ENCODE measurements at regions not wholly inside any gene's neighbourhood (a gene's known extent, or its start where the extent isn't known, plus 50 kb on each side); places are given as distances from the start of the nearest gene placed in this dataset.
A peak's percentile ranks its signal among the peaks of the same experiment; 100 is the strongest.
"Not testable (repeated sequence)": the region's sequence is repeated elsewhere in the genome, so short reads cannot be mapped to it uniquely, and the experiment has no call there.

DNA sequence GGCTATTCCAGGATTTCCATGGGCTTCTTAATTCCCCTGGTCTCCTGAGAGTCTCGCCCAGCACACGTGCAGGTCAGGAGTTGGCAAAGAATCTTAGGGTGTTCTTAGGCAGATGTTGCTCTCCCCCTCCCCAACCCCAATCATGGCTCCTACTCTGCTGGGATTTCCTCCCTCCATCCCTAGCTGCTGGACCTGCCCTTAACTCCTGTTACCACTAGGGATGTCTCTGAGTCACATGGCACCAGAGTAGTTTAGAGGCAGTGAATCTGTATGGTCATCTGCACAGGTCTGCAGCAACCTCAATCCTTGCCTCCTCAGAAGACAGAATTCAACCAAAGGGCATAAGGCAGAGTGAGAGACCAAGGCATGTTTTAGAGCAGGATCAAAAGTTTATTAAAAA lies 51.8 kb upstream of the CHST3 start:
- no peak for DNase-seq (ENCODE audit: insufficient read length, low spot score)
- no peak for FAIRE-seq
- TF ChIP-seq TAF1 (IDR thresholded peaks at IDR 0.05; ENCODE audit: low read depth, low read length) = no peak
- TF ChIP-seq POLR2A (IDR thresholded peaks at IDR 0.05; ENCODE audit: low read depth, low read length) = no peak
- no peak for TF ChIP-seq PAX5 (IDR thresholded peaks at IDR 0.05; ENCODE audit: insufficient read depth, low read length, severe bottlenecking)
- TF ChIP-seq POU2F2 (IDR thresholded peaks at IDR 0.05; ENCODE audit: low read depth, low read length) = no peak
- no peak for TF ChIP-seq POLR2AphosphoS5 (IDR thresholded peaks at IDR 0.05; ENCODE audit: low read depth, low read length)
- no peak for TF ChIP-seq SPI1 (IDR thresholded peaks at IDR 0.05; ENCODE audit: low read depth, low read length)

DNA sequence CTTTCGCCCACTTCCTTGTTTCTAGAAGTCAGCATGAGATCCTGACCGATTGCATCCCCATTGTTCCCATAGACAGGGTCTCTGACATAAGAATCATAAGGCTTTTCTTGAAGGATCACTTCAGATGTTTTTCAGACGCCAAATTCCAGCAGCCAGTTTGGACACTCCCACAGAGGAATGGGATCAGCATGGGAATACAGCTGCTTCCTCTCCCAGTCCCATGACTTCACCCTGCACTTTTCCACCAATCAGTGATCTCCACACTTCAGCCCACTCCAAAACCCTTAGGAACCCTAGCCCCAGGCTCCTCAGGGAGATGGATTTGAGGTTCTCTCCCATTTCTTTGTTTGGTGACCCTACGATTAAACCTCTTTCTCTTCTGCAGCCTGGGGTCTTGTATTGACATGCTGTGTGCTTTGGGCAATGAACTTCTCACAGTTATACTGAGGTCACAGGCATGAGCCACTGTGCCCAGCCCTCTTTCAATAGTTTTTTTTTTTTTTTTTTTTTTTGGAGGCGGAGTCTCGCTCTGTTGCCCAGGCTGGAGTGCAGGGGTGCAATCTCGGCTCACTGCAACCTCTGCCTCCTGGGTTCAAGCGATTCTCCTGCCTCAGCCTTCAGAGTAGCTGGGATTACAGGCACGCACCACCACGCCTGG lies 52.8 kb upstream of the CHST3 start:
- DNase-seq (ENCODE audit: insufficient read length, low spot score) (no peak), FAIRE-seq (no peak)
- TF ChIP-seq POLR2AphosphoS5 (IDR thresholded peaks at IDR 0.05; ENCODE audit: low read depth, low read length) (no peak), TAF1 (IDR thresholded peaks at IDR 0.05; ENCODE audit: low read depth, low read length) (no peak)

DNA sequence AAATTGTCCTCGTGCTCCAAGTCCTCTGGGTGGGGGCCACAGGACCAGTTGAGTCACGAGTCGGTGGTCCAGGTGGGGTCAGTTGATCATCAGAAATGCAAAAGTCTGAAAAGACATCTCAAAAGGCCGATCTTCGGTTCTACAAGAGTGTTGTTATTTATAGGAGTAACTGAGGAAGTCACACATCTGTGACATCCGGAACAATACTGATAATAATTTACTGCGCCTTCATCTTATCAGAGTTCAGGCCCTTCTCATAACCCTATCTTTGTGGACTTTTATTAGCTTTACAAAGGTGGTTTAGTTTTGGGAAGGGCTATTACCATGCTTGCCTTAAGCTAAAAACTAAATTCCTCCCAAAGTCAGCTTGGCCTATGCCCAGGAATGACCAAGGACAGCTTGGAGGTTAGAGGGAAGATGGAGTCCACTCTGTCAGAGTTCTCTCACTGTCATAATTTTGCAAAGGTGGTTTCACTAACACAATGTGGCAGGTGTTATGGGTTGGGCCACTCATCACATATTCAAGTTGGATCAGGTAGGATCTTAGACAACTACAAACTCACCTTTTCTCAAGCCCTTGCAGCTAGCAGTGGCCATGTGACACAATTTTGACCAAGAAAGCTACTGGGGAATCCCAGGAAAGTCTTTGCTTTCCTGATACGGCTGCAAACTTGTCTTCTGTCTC lies 54.7 kb upstream of the CHST3 start:
- DNase-seq (ENCODE audit: insufficient read length, low spot score) (no peak), FAIRE-seq (peak; percentile 84)
- TF ChIP-seq PAX5 (IDR thresholded peaks at IDR 0.05; ENCODE audit: insufficient read depth, low read length, severe bottlenecking) = no peak
- peak; percentile 66 for TF ChIP-seq SPI1 (IDR thresholded peaks at IDR 0.05; ENCODE audit: low read depth, low read length)

DNA sequence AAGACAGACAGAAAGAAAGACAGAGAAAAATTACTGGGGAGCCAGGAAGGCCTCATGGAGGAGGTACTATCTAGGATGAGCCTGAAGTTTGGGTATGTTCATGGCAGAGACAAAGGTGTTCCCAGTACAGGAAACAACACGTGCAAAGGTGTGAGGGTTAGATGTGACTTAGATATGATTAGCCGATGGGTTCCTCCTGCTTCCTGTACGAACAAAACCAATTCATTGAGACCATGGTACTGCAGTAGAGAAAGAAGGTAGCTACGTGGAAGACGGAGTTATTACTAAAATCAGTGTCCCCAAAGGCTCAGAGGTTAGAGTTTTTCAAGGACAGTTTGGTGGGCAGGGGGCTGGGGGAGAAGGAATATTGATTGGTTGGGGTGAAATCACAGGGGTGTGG lies 55.2 kb upstream of the CHST3 start:
- no peak for TF ChIP-seq TAF1 (IDR thresholded peaks at IDR 0.05; ENCODE audit: low read depth, low read length)
- TF ChIP-seq POU2F2 (IDR thresholded peaks at IDR 0.05; ENCODE audit: low read depth, low read length) = no peak
- no peak for TF ChIP-seq SPI1 (IDR thresholded peaks at IDR 0.05; ENCODE audit: low read depth, low read length)
- no peak for TF ChIP-seq PAX5 (IDR thresholded peaks at IDR 0.05; ENCODE audit: insufficient read depth, low read length, severe bottlenecking)
- TF ChIP-seq POLR2A (IDR thresholded peaks at IDR 0.05; ENCODE audit: low read depth, low read length) = no peak
- DNase-seq (ENCODE audit: insufficient read length, low spot score) (no peak), FAIRE-seq (no peak)

DNA sequence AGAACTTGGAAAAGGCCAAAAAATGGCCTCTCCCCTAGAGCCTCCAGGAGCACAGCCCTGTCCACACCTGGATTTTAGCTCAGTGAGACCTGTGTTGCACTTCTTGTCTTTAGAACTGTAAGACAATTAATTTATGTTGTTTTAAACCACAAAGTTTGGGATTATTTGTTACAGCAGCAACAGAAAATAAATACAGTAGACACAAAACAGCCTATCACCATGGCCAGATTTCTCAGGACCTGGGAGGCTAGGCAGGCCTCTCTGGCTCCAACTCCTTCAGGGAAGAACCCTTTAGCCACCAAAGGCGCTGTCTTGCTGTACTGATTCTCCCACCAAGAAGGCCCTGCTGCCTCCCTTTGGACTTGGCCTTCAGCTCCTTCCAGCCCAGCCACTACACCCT lies 54.1 kb upstream of the PSAP start:
- DNase-seq (ENCODE audit: insufficient read length, low spot score) (no peak), FAIRE-seq (no peak)
- no peak for TF ChIP-seq SPI1 (IDR thresholded peaks at IDR 0.05; ENCODE audit: low read depth, low read length)
- TF ChIP-seq POLR2AphosphoS5 (IDR thresholded peaks at IDR 0.05; ENCODE audit: low read depth, low read length) = no peak
- TF ChIP-seq POLR2A (IDR thresholded peaks at IDR 0.05; ENCODE audit: low read depth, low read length) = no peak
- TF ChIP-seq POU2F2 (IDR thresholded peaks at IDR 0.05; ENCODE audit: low read depth, low read length) = no peak
- no peak for TF ChIP-seq PAX5 (IDR thresholded peaks at IDR 0.05; ENCODE audit: insufficient read depth, low read length, severe bottlenecking)
- TF ChIP-seq TAF1 (IDR thresholded peaks at IDR 0.05; ENCODE audit: low read depth, low read length) = no peak

DNA sequence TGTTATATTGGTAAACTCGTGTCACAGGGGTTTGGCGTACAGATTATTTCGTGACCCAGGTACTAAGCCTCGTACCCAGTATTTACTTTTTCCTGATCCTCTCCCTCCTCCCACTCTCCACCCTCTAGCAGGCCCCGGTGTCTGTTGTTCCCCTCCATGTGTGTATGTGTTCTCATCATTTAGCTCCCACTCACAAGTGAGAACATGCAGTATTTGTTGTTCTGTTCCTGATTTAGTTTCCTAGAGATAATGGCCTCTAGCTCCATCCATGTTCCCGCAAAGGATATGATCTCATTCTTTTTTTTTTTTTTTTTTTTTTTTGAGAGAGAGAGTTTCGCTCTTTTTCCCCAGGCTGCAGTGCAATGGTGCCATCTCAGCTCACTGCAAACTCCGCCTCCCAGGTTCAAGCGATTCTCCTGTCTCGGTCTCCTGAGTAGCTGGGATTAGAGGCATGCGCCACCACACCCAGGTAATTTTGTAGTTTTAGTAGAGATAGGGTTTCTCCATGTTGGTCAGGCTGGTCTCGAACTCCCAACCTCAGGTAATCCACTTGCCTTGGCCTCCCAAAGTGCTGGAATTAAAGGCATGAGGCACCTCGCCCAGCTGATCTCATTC lies 52.7 kb upstream of the PSAP start:
- FAIRE-seq = peak; percentile 5

DNA sequence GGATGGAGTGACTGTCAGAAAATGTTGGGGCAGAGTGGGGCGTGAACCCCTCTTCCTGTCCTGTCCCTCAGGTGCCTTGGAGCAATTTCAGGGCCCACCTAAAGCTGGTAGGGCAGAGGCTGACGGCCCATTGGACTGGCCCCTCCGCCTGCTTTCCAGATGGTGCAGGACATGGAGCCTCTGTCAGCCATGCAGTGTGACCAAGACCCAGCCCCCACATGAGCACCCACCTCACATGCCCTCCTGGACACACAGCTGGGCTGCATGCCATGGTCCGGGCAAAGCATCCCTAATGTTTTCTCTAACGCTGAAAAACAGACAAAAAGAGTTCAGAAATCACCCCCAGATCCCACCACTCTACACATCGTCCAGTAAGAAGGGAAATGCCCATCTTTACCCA lies 51.3 kb upstream of the PSAP start:
- TF ChIP-seq TAF1 (IDR thresholded peaks at IDR 0.05; ENCODE audit: low read depth, low read length) (no peak), POLR2AphosphoS5 (IDR thresholded peaks at IDR 0.05; ENCODE audit: low read depth, low read length) (no peak), PAX5 (IDR thresholded peaks at IDR 0.05; ENCODE audit: insufficient read depth, low read length, severe bottlenecking) (no peak)
- FAIRE-seq (no peak), DNase-seq (ENCODE audit: insufficient read length, low spot score) (no peak)

More for the DNA sequence above, 52.7 kb upstream of the PSAP start:
- not testable (repeated sequence) for DNase-seq (ENCODE audit: insufficient read length, low spot score)

All from GM12891 (cell line).